GM18519 (cell line): ENCODE measurements at regions not wholly inside any gene's neighbourhood (a gene's known extent, or its start where the extent isn't known, plus 50 kb on each side); places are given as distances from the start of the nearest gene placed in this dataset.
"Not testable (repeated sequence)": the region's sequence is repeated elsewhere in the genome, so short reads cannot be mapped to it uniquely, and the experiment has no call there.

Experiments used
- ATAC-seq: cut with Tn5 transposase; IDR thresholded peaks from one replicate; pipeline ENCODE4 v1.9.1; 2021; ENCODE audit warnings: mild to moderate bottlenecking, moderate library complexity; ENCODE audit not compliant: unreplicated experiment, low FRiP score

- no peak for ATAC-seq
Observed at GRCh38 chr2:223450246-223450645, 151.9 kb downstream of the SCG2 start.

- ATAC-seq, result no peak
Observed at GRCh38 chr2:223457301-223457700, 144.9 kb downstream of the SCG2 start.

- ATAC-seq, result no peak
Observed at GRCh38 chr2:223459328-223459939, 142.7 kb downstream of the SCG2 start.

DNA sequence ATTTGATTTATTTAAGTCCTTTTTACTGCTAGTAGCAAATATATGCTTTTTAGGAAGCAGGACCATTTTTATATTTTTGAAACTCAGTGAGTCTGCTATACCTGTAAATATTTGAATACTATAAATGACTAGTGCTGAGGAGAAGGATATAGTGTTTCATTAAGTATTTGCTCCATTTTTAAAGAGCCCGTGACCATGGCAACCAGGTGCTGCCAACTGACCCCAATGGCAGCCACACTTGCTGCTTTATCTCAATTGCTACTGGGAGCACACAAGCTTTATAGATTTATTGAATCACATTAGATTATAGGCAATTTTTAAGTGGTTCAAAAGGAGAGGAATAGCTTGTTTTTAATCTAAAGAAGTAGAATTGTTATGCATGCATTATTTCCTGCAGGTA, 142.0 kb downstream of the SCG2 start:
- ATAC-seq, result no peak

- no peak for ATAC-seq
Observed at GRCh38 chr2:223460774-223461211, 141.4 kb downstream of the SCG2 start.

DNA sequence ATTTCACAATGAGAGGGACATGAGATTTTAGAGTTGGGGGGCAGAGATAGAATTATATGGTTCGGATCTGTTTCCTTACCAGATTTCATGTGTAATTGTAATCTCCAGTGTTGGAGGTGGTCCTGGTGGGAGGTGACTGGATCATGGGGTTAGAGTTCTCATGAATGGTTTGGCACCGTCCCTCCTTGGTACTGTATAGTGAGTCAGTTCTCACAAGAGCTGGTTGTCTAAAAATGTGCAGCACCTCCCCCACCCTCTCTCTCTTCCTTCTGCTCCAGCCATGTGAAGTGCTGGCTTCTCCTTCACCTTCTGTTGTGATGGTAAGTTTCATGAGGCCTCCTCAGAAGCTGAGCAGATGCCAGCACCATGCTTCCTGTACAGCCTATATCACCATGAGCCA, 138.1 kb downstream of the SCG2 start:
- ATAC-seq, result no peak

GRCh38 chr2:223465793-223466192, 136.4 kb downstream of the SCG2 start:
- ATAC-seq, result no peak

DNA sequence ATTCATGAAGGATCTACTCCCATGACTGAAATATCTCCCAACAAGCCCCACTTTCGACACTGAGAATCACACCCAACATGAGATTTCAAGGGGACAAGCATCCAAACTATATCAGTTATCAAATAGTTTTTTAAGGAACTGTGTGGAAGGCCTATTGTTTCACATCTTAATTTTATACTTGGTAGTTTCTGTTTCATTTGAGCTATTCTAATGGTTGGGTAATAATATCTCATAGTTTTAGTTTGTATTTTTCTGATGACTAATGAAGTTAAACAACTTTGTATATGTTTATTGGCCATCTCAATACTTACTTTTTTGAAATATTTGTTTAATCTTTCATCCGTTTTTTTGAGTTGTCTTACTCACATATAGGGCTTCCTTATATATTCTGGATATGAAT, 135.0 kb downstream of the SCG2 start:
- ATAC-seq, result no peak

DNA sequence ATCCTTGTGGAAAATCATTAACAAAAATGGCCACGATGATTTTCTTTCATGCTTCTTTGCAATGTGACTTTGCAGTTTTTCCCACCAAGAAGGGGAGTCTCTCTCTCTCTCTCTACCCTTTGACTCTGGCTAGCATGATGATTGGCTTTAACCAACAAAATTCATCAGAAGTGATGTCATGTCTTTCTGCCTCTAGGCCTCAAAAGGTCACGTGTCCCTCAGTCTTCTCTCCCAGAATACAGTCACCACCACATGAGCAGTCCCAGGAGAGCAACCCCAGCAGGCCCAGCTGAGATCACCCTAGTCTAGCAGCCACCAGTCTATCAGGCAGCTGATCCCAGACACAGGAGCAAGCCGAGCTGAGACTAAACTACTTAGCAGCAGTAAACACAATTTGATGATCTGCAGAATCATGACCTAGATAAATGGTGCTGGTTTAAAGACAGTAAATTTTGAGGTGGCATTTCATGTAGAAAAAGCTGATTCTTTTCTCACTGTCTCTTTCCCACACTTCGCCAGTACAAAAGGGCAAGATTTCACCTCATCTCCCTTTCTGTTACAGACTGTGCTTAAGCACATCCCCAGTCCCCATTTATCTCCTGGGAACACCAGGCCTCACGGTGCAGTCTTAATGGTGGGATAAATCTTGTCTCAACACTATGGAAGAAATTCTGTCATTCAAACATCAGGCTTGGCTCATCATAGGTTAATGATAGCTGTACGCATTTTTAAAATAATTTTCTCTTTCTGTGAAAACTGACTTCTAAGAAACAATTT, 132.7 kb downstream of the SCG2 start:
- ATAC-seq, result no peak

DNA sequence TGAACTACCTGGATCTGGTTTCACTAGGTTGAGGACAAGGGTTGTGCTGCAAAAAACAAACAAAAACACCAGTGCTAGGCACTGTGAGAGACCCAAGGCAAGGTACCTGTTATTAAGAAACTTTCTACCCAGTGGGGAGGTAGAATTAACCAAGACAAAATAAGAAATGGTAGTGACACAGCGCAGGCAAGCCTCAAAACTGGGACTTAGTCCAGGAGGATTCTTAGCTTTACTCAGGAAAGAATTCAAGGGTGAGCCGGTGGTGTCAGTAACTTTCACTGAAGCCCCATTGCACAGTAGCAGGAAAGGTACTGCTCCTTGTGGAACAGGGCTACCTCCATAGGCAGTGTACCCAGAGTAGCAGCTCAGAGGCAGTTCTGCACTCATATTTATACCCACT, 131.6 kb downstream of the SCG2 start:
- no peak for ATAC-seq

GRCh38 chr2:223472771-223473170, 129.4 kb downstream of the SCG2 start:
- no peak for ATAC-seq

GRCh38 chr2:223474893-223475292, 127.3 kb downstream of the SCG2 start:
- no peak for ATAC-seq

DNA sequence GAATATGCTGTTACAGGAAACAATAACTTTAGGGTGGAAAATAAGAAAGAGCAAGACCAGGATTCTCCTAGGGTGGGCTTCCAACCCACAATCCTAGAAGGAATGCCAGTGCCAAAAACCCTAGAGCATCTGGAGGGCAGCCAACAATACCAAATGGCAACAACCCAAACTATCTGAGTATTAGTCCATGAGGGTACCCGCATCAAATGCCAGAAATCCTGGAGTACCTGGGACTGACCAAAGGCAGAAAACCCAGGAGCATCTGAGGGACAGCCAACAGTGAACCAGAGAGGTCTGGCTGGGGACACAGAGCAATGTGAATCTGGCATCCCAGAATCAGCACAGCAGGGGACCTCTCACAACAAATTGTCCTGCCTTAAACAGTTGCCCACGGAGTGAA, 126.3 kb downstream of the SCG2 start:
- no peak for ATAC-seq

- no peak for ATAC-seq
Observed at GRCh38 chr2:223477318-223477717, 124.8 kb downstream of the SCG2 start.

DNA sequence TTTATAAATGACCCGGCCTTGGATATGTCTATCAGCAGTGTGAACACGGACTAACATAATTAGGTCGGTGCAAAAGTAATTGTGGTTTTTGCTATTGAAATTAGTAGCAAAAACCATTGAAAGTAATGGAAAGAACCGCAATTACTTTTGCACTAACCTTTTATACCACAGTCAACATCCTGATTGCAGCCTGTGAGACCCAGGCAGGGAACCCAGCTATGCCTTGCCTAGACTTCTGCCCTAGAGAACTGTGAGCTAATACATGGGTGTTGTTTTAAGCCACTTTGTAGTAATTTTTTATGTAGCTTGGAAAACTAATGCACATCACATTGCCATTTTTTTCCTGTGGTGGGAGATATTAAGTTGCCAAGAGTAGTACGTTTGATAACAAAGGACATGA, 120.7 kb downstream of the SCG2 start:
- no peak for ATAC-seq

GRCh38 chr2:223486751-223487150, 115.4 kb downstream of the SCG2 start:
- no peak for ATAC-seq

GRCh38 chr2:223487214-223487846, 114.8 kb downstream of the SCG2 start:
- no peak for ATAC-seq

GRCh38 chr2:223488814-223489213, 113.3 kb downstream of the SCG2 start:
- no peak for ATAC-seq

GRCh38 chr2:223494496-223494895, 107.7 kb downstream of the SCG2 start:
- ATAC-seq, result no peak

DNA sequence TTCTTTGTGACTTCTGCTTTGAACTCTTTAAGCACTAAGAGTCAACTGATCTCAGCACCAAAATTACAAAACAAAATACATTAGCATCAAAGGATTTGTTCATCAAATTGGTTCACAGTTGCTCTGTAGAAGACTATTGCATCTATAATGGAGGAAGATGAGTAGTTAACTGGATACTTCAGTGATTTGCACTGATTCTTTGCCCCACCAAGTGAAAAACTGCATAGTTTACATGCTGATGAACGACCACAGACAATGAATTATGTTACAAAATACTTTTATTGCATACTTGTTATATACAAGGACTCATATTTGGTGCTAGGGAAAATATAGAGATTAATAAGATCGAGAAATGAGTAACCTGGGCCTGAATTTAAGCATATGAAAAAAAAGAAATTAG, 107.2 kb downstream of the SCG2 start:
- no peak for ATAC-seq

DNA sequence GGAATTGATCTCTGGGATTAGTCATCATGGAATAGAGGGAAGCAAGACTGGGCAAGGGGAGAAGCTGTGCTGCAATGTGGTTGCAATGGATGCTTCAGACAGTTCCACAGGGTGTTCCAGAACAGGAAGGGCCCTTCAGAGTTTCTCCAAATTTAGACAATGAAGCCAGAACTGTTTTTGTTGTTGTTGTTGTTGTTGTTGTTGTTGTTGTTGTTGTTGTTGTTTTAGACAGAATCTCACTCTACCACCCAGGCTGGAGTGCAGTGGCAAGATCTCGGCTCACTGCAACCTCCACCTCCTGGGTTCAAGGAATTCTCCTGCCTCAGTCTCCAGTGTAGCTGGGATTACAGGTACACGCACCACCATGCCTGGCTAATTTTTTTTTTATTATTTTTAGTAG, 105.3 kb downstream of the SCG2 start:
- ATAC-seq, result not testable (repeated sequence)

GRCh38 chr2:223500709-223501108, 101.5 kb downstream of the SCG2 start:
- ATAC-seq, result no peak
